NCI-H69 (cell line): ENCODE measurements at regions not wholly inside any gene's neighbourhood (a gene's known extent, or its start where the extent isn't known, plus 50 kb on each side); places are given as distances from the start of the nearest gene placed in this dataset.
"Not testable (repeated sequence)": the region's sequence is repeated elsewhere in the genome, so short reads cannot be mapped to it uniquely, and the experiment has no call there.

Source experiments
- DNase-seq: peaks from one replicate; lab custom pipeline; 2025; lab: John Stamatoyannopoulos, UW

DNA sequence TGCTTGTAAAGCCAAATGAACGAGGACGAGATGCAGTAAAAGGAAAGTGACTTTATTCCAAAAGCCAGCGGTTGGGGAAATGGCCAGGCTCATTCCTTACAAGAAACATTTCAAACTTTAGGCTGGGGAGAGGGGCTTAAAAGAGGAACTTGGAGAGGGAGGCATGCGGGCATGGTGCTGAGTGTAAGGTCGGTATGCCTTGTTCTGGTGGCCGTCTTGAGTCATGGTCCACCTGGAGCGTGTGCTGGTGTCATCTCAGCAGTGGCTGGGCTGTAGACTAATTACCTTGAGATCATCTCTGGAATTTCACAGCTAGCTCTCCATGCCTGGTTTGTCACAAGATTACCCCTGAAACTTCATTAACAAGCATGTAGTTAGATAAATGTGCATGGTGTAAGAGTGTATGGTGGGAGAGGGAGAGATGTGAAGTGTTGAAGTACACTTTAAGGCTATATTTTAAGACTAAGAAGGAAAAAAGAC, 156.4 kb upstream of the PFN2 start:
- DNase-seq = no peak

DNA sequence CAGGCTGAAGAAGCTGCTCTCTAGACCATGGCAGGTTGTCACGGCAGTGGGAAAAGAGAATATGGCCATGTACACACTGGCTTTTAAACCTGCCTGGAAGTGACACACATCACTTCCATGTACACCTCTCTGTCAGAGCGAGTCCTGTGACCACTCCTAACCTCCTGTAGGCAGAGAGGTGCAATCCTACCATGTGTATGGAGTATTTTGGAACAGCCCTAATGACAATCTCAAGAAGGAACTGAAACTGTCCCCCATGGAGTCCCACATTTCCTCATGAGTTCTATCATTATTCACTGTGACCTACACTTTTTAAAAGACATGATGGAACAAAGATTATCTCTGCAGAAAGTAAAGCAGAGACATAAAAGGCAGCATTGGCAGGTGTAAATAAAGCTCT, 153.4 kb upstream of the PFN2 start:
- no peak for DNase-seq

DNA sequence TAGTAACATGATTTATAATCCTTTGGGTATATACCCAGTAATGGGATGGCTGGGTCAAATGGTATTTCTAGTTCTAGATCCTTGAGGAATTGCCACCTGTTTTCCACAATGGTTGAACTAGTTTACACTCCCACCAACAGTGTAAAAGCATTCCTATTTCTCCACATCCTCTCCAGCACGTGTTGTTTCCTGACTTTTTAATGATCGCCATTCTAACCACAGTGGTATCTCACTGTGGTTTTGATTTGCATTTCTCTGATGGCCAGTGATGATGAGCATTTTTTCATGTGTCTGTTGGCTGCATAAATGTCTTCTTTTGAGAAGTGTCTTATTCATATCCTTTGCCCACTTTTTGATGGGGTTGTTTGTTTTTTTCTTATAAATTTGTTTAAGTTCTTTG, 152.6 kb upstream of the PFN2 start:
- DNase-seq = not testable (repeated sequence)

DNA sequence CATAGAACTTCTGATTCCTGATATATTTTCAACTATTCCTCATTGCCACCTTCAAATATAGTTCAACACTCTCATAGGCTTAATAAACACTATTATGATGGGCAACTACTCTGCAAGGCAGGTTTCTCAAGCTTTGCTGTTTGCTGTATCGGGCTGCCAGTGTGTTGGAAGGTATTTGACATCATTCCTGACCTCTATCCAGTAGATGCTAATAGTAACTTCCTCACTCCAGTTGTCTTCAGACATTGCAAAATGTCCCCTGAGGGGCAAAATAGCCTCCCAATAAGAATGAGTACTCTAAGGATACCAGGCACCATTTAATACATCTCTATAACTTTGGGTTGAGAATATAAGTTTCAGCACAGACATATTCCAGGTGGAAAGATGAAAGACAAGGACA, 147.5 kb upstream of the PFN2 start:
- no peak for DNase-seq

DNA sequence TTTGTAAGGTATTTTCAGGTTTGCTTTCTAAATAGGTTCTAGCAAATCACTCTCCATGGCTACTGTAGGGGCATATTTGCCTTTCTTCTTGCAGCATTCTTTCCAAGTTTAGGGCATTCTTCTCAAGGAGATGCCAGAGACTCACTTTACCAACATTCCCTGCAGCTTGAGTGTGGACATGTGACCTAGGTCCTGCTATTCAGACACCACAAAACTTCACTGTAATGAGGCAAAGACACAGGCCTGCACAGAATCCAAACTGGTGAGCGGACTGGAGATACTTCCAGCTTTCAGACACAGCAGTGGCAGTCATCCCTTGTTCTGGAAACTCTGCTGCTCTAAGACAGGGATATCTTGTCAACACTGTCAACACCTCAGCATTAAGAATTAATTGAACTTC, 146.4 kb upstream of the PFN2 start:
- DNase-seq = no peak

DNA sequence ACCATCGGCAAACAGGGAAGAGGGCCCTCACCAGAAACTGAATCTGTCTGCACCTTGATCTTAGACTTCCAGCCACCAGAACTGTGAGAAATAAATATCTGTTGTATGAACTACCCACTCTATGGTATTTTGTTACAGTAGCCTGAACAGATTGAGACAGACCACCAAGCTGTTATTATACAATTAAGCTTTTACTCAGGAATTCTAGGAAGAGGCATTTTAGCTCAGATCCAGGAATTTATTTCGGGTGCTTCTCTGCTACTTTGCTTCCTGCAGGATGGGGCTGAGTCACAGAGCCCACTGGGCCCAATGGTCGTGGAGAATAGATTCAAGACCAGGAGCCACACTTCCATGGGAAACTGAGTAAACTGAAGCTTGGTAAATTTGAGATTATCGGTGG, 145.5 kb upstream of the PFN2 start:
- no peak for DNase-seq

DNA sequence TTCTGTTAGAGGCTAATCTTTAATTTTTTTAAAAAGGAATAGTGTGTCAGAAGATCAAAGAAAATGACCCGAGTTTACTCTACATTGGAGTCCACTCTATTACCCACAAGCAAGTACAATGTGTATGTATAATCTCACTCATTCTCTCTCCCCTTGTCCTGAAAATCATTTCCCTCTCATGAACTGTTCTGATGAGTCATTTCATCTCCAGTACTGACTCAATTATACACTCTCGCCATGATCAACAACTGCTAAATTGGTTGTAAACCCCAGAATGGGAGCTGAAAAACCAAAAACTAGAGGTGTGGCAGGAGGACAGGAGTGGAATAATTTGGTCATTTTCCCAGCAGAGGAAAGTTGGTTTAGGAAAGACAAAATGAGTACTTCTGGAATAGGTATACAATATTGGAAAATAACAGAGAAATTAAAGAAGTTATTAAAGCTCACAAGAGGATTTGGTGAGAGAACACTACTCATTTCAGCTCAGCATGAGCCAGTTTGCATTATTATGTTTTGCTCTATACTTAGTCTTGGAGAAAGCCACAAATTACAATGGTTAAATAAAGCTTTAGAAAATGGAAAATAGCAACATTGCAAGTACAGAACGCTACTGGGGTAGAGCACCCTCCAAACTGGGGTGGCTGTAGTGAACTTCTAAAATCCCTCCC, 144.3 kb upstream of the PFN2 start:
- DNase-seq = peak; percentile 27

DNA sequence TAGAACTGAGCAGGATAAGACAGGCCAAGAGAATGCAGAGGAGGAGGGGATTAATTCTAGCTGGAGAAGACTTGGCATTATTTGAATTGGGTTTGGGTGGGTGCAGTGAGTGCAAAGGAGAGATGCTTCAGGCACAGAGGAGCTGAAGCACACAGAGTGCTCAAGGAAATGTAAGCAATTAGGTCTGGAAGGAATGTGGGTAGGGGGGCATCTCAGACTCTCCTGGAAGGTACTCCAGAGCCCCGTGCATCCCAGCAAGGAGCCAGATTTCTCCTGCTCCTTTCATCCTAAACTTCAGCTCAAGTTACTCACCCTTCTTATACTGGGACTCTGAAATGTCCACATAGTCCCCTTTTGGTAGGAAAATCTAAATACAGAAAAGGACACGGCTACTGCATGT, 143.6 kb upstream of the PFN2 start:
- DNase-seq = no peak

DNA sequence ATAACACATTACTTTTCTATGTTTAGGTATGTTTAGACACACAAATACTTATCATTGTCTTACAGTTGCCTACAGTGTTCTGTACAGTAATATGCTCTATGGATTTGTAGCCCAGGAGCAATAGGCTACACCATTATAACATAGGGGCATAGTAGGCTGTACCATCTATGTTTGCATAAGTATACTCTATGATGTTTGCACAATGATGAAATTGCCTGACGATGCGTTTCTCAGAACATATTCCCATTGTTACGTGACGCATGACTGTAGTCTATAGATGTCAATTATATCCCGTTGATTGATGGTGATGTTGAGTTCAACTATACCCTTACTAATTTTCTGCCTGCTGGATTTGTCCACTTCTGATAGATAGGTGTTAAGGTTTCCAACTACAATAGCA, 139.4 kb upstream of the PFN2 start:
- DNase-seq = peak; percentile 94

DNA sequence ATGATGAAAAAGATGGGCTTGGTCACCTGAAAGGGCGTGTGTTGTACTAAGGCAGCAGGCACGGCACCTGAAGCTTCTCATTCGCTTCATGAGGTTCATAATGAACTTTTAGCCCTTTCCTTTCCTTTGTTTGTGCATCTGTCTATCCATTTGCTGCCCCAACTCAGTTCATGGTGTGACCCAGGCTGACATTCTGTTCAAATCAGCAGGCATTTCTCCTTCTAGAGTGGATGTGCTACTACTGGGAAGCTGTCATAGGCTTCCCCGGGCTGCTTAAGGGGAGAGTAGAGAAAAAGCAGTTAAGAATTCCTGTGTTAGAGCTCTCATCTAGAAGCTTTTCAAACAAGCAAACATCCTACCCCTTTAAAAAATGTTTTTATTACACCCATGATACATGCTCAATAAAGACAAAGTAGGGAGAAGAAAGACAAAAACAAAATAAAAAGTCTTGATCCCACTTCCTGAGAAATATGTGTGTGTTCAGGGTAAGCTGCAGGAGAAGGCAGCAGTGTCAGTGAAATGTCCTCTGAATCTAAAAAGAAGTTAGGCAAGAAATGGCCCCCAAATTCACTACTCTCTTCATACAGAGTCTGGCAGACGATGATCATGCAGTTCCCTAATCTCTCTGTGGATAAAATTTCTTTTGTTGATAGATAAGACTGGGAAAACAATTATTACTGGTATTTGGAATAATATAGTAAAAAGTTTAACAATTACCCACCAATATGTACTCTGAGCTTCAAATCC, 136.9 kb upstream of the PFN2 start:
- peak; percentile 96 for DNase-seq

DNA sequence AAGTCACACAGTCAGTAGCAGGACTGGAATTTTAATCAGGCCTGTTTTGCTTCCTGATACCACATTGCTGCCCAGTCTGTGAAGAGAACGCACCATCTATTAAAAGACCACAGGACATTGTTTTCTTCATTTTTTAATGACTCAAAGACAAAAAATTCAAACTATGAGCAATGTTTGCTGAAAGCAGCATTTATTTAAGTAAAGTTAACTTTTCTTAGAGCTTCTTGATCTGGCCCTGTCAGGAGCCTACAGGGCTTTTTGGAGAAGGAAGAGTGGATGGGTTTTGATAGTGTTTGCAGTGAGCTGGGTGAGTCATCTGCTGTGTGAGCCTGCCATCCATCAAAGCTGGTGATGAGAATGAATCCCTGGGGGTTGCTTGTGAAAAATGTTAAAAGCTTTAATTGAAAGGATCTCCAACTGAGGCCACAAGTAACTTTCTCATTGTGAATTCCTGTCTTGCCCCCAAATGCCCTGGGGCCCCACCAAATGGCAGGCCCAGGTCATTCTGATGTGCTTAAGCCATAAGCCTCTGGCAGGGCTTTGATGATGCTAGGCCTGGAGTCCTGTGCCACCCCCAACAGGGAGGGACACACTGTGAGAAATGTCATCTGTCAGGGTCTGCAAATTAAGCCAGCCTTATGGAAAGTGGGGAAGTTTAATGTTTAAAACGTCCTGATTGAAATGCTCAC, 136.2 kb upstream of the PFN2 start:
- DNase-seq = peak; percentile 96

DNA sequence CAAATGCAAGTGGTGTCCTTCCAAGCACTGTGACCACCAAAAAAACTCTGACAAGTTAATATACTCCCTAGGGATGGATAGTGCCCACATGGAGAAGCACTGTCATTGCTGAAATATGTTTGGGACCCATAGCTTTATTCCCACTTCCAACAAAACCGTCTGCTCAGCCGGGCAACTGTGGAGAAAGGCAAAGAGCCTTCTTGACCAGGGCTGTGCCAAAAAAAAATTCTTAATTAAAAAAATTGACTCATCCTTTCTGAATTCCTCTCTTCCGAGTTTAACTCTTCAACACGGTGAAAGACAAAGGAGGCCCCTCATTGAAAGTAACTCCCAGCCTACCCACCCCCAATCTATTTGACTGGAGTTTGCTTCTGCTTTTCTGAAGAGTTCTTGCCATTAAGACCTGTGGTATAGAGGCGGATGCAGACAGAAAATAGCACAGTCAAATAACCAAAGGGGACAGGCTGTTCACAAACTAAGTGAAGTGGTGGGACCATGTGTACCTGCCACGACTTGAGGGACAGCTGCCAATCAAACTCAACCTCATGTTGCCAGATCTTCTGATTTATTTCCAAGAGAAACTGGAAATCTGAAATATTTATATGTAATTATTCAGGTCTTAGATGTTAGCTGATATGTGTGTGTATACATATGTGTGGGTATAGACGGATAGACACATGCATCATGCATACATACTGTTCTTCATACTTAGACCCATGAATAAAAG, 135.4 kb upstream of the PFN2 start:
- no peak for DNase-seq

DNA sequence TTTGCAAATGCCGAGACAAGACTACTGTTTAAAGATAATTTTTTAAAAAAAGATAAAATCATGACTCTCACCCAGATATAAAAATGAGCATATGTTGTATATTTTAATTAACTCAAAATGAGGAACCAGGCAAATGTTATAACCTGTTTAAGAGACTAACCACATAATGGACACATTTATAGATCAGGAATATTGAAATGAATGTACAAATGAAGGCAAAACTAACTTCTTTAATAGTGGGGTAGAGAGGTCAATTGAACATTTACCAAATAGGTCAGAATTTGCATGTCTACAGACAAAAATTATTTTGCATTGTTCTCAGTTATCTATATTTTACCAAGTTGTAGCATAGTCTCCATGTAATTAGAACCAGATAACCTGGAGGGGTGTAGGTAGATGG, 134.3 kb upstream of the PFN2 start:
- no peak for DNase-seq

DNA sequence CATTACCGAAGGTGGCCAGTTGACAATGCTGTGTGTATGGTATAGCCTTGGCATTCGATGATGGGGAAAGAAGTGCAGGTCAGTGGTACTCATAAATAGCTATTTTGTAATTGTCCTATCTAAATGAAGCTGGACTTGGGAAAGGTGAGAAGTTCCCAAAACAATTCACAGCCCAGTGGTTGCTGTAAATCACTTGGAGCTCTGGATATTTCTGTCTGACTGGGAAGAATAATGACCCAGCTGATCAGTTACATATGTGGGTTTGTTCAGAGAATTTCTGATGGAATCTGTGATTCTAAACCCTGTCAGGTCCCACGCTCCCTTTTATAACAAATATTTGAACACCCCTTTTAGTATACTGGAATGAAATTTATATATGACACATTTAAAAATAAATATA, 133.9 kb upstream of the PFN2 start:
- peak; percentile 2 for DNase-seq

DNA sequence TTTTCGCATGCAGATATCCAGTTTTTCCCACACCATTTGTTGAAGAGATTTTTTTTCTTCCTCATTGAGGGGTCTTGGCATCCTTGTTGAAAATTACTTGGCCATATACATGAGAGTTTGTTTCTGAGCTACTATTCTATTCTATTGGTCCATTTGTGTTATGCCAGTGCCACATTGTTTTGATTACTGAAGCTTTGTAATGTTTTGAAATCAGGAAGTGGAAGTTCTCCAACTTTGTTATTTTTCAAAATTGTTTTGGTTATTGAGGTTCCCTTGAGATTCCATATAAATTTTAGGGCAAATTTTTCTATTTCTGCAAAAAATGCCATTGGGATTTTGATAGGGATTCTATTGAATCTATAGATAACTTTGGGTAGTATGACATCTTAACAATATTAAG, 130.3 kb upstream of the PFN2 start:
- no peak for DNase-seq

DNA sequence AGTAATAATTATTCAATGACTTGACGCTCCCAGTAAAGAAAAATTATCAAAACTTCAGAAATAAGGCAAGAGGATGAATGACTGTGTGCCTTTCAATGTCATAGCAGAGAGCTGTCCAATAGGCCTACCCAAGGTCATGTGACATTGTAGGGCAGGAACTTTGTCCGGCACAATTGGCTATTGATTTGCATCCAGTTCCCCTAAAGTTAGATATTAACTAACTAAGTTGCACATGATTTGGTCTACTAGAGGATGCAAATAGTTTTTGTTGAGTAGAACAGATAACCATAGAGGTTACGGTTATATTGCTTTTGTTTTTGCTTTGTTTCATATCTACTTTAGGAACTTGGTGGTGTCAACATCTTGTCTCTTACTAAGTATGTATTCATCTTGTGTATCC, 127.9 kb upstream of the PFN2 start:
- DNase-seq = no peak

DNA sequence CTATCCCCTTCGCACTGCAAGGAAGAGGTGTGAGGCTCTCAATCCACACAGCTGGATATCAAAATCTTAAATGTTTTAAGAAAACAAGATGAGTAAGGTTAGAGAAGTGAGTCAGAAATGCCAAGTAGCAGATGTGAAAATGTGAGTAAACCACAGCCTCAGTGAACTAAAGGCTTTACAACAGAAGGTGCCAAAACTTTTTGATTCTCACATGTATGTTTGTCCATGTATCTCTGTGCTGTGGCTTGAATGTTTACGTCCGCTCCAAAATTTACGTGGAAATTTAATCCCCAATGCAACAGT, 126.8 kb upstream of the PFN2 start:
- DNase-seq = no peak

DNA sequence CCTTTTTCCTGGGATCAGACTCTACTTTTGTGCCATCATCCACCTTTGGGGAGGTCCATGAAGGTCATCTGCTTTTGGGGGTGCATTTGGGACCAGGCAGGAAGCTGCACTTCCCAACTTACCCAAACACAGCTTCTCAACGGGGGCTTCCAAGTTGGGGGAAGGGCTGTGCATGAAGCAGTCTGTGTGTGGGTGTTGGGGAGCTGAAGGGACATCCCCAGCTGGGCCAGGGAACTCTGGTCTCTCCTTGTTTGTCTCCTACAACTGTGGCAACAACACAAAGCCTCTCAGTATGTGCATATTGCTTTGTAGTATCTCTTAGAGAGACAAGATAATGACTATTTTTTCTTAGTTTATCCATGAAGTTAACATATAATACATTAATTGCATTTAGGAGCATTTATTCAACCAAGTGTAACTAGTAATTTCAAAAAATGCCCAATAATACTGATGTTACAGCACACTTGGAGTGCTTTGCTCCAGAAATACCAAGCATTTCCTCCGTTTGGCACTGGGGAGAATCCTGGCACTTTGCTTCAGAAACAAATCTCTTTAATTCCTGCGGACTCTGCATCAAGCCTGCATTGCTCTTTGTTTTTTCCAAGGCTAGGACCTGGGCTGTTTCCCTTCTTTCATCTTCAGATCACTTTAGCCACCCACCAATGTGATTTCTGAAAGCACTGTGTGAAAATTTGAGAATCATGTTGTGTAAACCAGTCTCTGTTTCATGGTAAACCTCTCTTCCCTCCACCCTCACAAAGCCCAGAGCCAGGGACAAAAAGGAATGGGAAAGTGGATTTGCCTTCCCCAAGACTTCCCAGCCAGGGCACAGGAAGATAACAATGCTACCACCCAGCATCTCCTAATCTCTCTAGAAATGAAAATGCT, 126.2 kb upstream of the PFN2 start:
- DNase-seq = no peak

DNA sequence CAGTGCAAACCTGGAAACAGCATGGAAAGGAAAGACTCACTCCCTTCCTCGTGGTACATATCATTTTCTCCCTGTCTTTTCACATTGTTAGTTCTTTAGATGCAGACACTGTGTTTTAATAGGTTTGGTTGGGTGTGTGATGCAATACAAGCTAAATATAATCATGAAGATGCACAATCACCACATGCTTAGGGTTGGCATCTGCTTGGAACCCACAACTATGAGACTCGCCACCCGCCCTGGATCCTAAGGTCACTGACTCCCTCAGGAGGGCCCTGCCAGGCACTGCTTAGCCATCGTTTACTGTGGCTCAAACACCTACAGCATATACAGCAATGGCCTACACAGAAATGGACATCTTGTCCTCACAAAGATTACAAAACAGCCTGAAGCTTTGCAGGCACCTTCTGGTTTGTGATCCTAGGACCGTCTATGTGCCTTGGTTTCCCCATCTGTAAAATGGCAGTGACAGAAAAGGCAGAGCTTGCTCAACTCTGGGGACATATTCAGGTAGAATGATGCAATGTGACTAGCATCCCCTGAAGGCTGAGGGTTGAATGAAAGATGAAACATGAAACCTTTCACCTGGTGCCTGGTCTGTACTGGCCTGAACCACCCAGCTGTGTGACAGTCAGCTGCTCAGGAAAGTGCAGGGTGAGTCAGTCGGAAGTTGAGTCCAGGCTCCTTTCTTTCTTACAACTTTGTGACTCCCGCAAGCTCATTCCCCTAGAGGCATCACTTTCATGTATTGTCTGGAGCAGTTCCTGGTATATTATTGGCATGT, 123.6 kb upstream of the PFN2 start:
- DNase-seq = peak; percentile 84

DNA sequence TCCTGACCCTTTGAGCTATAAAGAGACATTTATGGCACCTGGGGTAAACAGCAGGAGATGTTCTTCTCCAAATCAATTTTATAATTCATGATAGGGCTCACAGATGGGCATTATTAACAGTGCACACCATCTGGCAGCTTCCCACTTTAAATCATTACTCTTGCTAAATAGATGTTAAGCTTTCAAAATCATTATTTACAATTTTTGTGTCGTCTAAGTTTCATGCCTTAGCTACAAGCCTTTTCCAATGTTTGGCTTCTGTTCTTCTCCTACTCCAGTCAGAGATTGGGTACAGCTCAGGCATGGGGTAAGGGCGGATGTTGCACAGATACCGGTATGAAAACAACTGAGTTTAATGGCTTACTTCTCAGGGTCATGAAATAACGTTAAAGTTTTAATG, 120.9 kb upstream of the PFN2 start:
- DNase-seq = peak; percentile 80

DNA sequence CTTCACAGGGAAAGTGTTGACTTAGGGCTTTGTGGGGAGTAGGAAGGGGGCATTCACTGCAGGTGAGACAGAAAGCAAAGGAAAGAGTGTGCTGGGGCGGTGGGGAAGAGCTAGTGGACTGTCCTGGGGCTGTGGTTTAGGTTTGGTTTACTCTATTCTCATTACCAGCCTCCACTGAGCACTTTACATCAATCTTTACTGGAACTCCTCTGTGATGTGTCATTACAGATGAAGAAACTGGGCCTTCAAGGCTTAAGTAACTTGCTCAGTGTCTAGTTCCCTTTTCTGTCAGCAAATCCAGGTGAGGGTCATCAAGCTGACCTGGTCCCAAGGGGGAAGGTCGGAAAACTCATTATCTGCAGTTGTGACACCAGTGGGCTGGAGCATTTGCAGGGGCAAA, 120.2 kb upstream of the PFN2 start:
- peak; percentile 28 for DNase-seq
